OCI-LY1 (cell line): ENCODE measurements at regions not wholly inside any gene's neighbourhood (a gene's known extent, or its start where the extent isn't known, plus 50 kb on each side); places are given as distances from the start of the nearest gene placed in this dataset.

Experiments used
- H2AFZ ChIP-seq: fragments of 200-600 bp; sonication (generic), shearing (Covaris generic); 2 replicates; pipeline ENCODE4 v1.6.0; 2014; ENCODE audit warnings: antibody characterized with exemption, mild to moderate bottlenecking, low read length
- H3F3A ChIP-seq: fragments of 200-600 bp; sonication (generic), shearing (Covaris generic); 2 replicates; pipeline ENCODE4 v1.6.0; 2014; ENCODE audit warnings: mild to moderate bottlenecking, antibody characterized with exemption, low read length, moderate library complexity; ENCODE audit not compliant: insufficient read depth
- H3K27ac ChIP-seq: fragments of 200-600 bp; sonication (generic); 2 replicates; pipeline ENCODE4 v1.5.1; 2014; ENCODE audit warnings: low read length, mixed run types, mild to moderate bottlenecking, low read depth; ENCODE audit not compliant: poor library complexity, severe bottlenecking
- H3K27me3 ChIP-seq: fragments of 200-600 bp; sonication (generic); 2 replicates; pipeline ENCODE4 v1.6.0; 2014; ENCODE audit warnings: antibody characterized with exemption, mild to moderate bottlenecking, low read length, moderate library complexity; ENCODE audit not compliant: insufficient read depth
- H3K36me3 ChIP-seq: fragments of 200-600 bp; sonication (generic); 2 replicates; pipeline ENCODE4 v1.6.1; 2014; ENCODE audit warnings: mild to moderate bottlenecking, antibody characterized with exemption, low read length, moderate library complexity, mixed read lengths; ENCODE audit not compliant: insufficient read depth
- H3K4me1 ChIP-seq: fragments of 200-600 bp; sonication (generic); 2 replicates; pipeline ENCODE4 v1.5.1; 2014; ENCODE audit warnings: mild to moderate bottlenecking, low read length, moderate library complexity; ENCODE audit not compliant: insufficient read depth, severe bottlenecking
- H3K4me2 ChIP-seq: fragments of 200-600 bp; sonication (generic), shearing (Covaris generic); 2 replicates; pipeline ENCODE4 v1.6.1; 2014; ENCODE audit warnings: low read length
- H3K4me3 ChIP-seq: fragments of 200-600 bp; sonication (generic); 2 replicates; pipeline ENCODE4 v1.5.1; 2014; ENCODE audit warnings: low read length, low read depth, mild to moderate bottlenecking, mixed read lengths; ENCODE audit not compliant: poor library complexity, severe bottlenecking
- H3K79me2 ChIP-seq: fragments of 200-600 bp; shearing (Covaris generic); 2 replicates; pipeline ENCODE4 v1.6.1; 2016; ENCODE audit warnings: mixed run types, low read length, mixed read lengths; ENCODE audit not compliant: insufficient read depth
- H3K9ac ChIP-seq: fragments of 200-600 bp; sonication (generic), shearing (Covaris generic); 2 replicates; pipeline ENCODE4 v1.6.1; 2014; ENCODE audit warnings: mild to moderate bottlenecking, low read length, mixed read lengths
- H3K9me2 ChIP-seq: fragments of 200-600 bp; sonication (generic), shearing (Covaris generic); 2 replicates; pipeline ENCODE4 v1.6.1; 2014; ENCODE audit warnings: low read depth, mild to moderate bottlenecking, low read length, mixed read lengths
- H3K9me3 ChIP-seq: fragments of 200-600 bp; shearing (Covaris generic); 2 replicates; pipeline ENCODE4 v1.6.1; 2014; ENCODE audit warnings: low read length, mixed read lengths
- H4K20me1 ChIP-seq: fragments of 200-600 bp; sonication (generic), shearing (Covaris generic); 2 replicates; pipeline ENCODE4 v1.6.0; 2016; ENCODE audit warnings: mild to moderate bottlenecking, low read length; ENCODE audit not compliant: insufficient read depth
- CTCF ChIP-seq: fragments of 200-600 bp; sonication (generic), shearing (Covaris generic); IDR thresholded peaks from 2 replicates; pipeline ENCODE4 v1.5.1; 2017; ENCODE audit warnings: mild to moderate bottlenecking, antibody characterized with exemption, low read length, moderate library complexity, mixed read lengths
- EZH2 ChIP-seq: fragments of 200-600 bp; sonication (generic), shearing (Covaris generic); IDR thresholded peaks from 2 replicates; pipeline ENCODE4 v1.8.0; 2017; ENCODE audit warnings: borderline replicate concordance, mixed run types, mild to moderate bottlenecking, antibody characterized with exemption, low read length, moderate library complexity, mixed read lengths

- H2AFZ ChIP-seq = no peak overlapping the region
- no peaks in the 10 kb centered on the region for H3F3A ChIP-seq
- no peaks in the 10 kb centered on the region for H3K4me1 ChIP-seq
- TF ChIP-seq EZH2 (no peak), CTCF (no peak)
- no peaks in the 10 kb centered on the region for H3K79me2 ChIP-seq
- H3K9ac ChIP-seq = no peak overlapping the region
- no peaks in the 10 kb centered on the region for H3K9me2 ChIP-seq
- no peak overlapping the region for H3K27ac ChIP-seq
- no peaks in the 10 kb centered on the region for H4K20me1 ChIP-seq
- H3K4me2 ChIP-seq = no peak overlapping the region
- H3K9me3 ChIP-seq = no peaks in the 10 kb centered on the region
- H3K36me3 ChIP-seq = no peaks in the 10 kb centered on the region
- no peaks in the 10 kb centered on the region for H3K27me3 ChIP-seq
- no peak overlapping the region for H3K4me3 ChIP-seq
These were observed 1184.4 kb upstream of the PABPC4L start for GRCh38 chr4:135385830-135386581.

- Histone ChIP-seq H3K9ac (no peak overlapping the region), H3K4me3 (no peak overlapping the region), H4K20me1 (no peaks in the 10 kb centered on the region), H3K36me3 (no peaks in the 10 kb centered on the region), H3K79me2 (no peaks in the 10 kb centered on the region), H3K4me2 (no peak overlapping the region), H3K9me2 (no peaks in the 10 kb centered on the region), H3K4me1 (no peaks in the 10 kb centered on the region), H3K9me3 (no peaks in the 10 kb centered on the region), H3F3A (no peaks in the 10 kb centered on the region), H2AFZ (no peak overlapping the region), H3K27ac (no peak overlapping the region), H3K27me3 (no peaks in the 10 kb centered on the region)
- TF ChIP-seq EZH2 = no peak
- no peak for TF ChIP-seq CTCF
These were observed 1182.0 kb upstream of the PABPC4L start for GRCh38 chr4:135383356-135384288.

GRCh38 chr4:135382280-135382959 is 1180.8 kb upstream of the PABPC4L start:
- Histone ChIP-seq H3K4me3 (no peak overlapping the region), H2AFZ (no peak overlapping the region), H3K27me3 (no peaks in the 10 kb centered on the region)

More at GRCh38 chr4:135382280-135382959, 1180.8 kb upstream of the PABPC4L start:
- H3F3A ChIP-seq = no peaks in the 10 kb centered on the region
- no peaks in the 10 kb centered on the region for H3K36me3 ChIP-seq
- no peaks in the 10 kb centered on the region for H4K20me1 ChIP-seq
- no peak overlapping the region for H3K9ac ChIP-seq
- TF ChIP-seq EZH2 = no peak
- no peak for TF ChIP-seq CTCF
- no peak overlapping the region for H3K4me2 ChIP-seq
- H3K4me1 ChIP-seq = no peaks in the 10 kb centered on the region
- no peaks in the 10 kb centered on the region for H3K79me2 ChIP-seq
- H3K9me2 ChIP-seq = no peaks in the 10 kb centered on the region
- no peak overlapping the region for H3K27ac ChIP-seq
- H3K9me3 ChIP-seq = no peaks in the 10 kb centered on the region
